ENCODE measurements at regions not wholly inside any gene's neighbourhood (a gene's known extent, or its start where the extent isn't known, plus 50 kb on each side); places are given as distances from the start of the nearest gene placed in this dataset.
A peak's percentile ranks its signal among the peaks of the same experiment; 100 is the strongest.

DNA sequence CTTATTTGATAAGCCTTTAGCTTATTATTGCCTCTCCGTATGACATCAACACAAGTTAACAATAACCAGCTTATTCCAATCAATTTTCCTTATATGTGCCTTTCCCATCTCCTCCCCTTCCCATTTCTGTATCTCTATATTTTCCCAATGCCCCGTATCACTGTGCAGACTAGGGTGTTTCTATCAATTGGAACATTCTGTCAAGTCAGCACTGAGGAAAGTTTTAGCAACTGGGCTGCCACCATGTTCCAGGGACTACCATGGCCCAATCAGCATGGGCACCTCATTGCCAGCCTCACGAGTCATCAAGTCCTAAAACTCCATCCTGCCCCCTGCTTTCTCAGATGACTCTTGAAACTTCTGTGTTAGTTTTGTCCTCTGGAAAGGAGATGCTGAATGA lies 973.1 kb upstream of the CNTN5 start:
- POLR2A ChIA-PET (ENCODE audit: unreplicated experiment): no interaction called here
- Histone ChIP-seq H3K4me3 (ENCODE audit: insufficient read depth, low read depth, low read length) (no peak overlapping the region), H4K8ac (ENCODE audit: low read depth in 2 of 2, low read length in 2 of 2) (no peak overlapping the region), H4K5ac (ENCODE audit: low read depth, low read length) (no peak overlapping the region), H3K9ac (ENCODE audit: low read depth, low read length) (no peak overlapping the region), H3K4me2 (ENCODE audit: low read depth, low read length) (no peak overlapping the region), H4K91ac (ENCODE audit: insufficient read depth, low read depth, low read length) (no peak overlapping the region), H2BK120ac (ENCODE audit: low read depth, low read length) (no peak overlapping the region), H3K14ac (replicated peaks; ENCODE audit: low read depth, low read length) (no peak overlapping the region), H3K4me1 (ENCODE audit: control insufficient read depth, insufficient read depth, low read length) (no peaks in the 10 kb centered on the region), H3K23ac (ENCODE audit: low read depth, low read length) (no peak overlapping the region), H3K27me3 (ENCODE audit: control insufficient read depth, insufficient read depth, low read length) (no peaks in the 10 kb centered on the region), H2BK15ac (ENCODE audit: low read depth, low read length) (no peak overlapping the region), H3K9me3 (ENCODE audit: control insufficient read depth, insufficient read depth, low read length) (no peaks in the 10 kb centered on the region), H3K56ac (ENCODE audit: extremely low read depth, insufficient read depth, low read length) (no peak overlapping the region), H3K18ac (ENCODE audit: low read depth, low read length) (no peak overlapping the region), H3K4ac (ENCODE audit: low read depth, low read length) (no peak overlapping the region), H3K27ac (ENCODE audit: insufficient read depth, low read length) (no peak overlapping the region), H4K20me1 (ENCODE audit: insufficient read depth, low read length) (no peaks in the 10 kb centered on the region), H3K9me1 (ENCODE audit: insufficient read depth, low read length) (no peaks in the 10 kb centered on the region), H2BK5ac (ENCODE audit: low read depth, low read length, poor library complexity, severe bottlenecking) (no peak overlapping the region), H3K79me1 (ENCODE audit: low read depth in 1 of 2, low read length in 2 of 2) (no peaks in the 10 kb centered on the region), H3K36me3 (ENCODE audit: control insufficient read depth, insufficient read depth, low read length) (no peaks in the 10 kb centered on the region), H2AK5ac (ENCODE audit: low read depth, low read length) (no peak overlapping the region), H2BK20ac (ENCODE audit: low read depth, low read length) (no peak overlapping the region), H2AFZ (replicated peaks; ENCODE audit: low read length, poor library complexity) (no peak overlapping the region), H2AK9ac (replicated peaks; ENCODE audit: low read depth, low read length, poor library complexity) (no peak overlapping the region)
- TF ChIP-seq MAFK (IDR thresholded peaks at IDR 0.05; ENCODE audit: low read depth, low read length) (0 out of 2 replicates have a peak, but pooled peaks have one; percentile 18), POLR2A (IDR thresholded peaks at IDR 0.05; ENCODE audit: low read depth, low read length) (no peak)
- intact Hi-C loops (cut with micrococcal nuclease) (no loop called here), dilution Hi-C loops (cut with HindIII; ENCODE audit: low sequenced_read_pairs, unreplicated experiment) (no loop called here), in situ Hi-C loops (cut with MboI; ENCODE audit: low sequenced_read_pairs) (no loop called here)
- BruUV-seq (replicated peaks): no TSS peak
- 50% methylated on average over 1 of the region's 3 CpGs; no CpG with 5 or more reads in 1 of the 2 experiments for WGBS, 2 experiments (ENCODE audit: extremely low coverage in 2 of 2, insufficient read length in 1 of 2)
- CTCF ChIA-PET: no interaction called here
- DNase-seq: no peak
- ATAC-seq (ENCODE audit: low read depth): no peak

All from IMR-90 (cell line).